Cardiac muscle cell (in vitro differentiated cells and primary cell): ENCODE measurements at regions not wholly inside any gene's neighbourhood (a gene's known extent, or its start where the extent isn't known, plus 50 kb on each side); places are given as distances from the start of the nearest gene placed in this dataset.

Experiments
- DNase-seq, 2 donors: peaks; one replicate each; pipeline versions ENCODE4 v3.0.0 to v3.0.0-alpha.2; 2010 to 2017; ENCODE audit warnings: low read depth in 1 of 2, low spot score in 1 of 2
- H3K27ac ChIP-seq: fragments of 200-600 bp; sonication (generic); 2 replicates; pipeline ENCODE4 v1.5.1; 2016
- H3K27me3 ChIP-seq: fragments of 200-600 bp; sonication (generic); 2 replicates; pipeline ENCODE4 v1.6.0; 2016; ENCODE audit warnings: control low read depth
- H3K36me3 ChIP-seq: fragments of 200-600 bp; sonication (generic); 2 replicates; pipeline ENCODE4 v1.5.1; 2016; ENCODE audit warnings: control low read depth
- H3K4me1 ChIP-seq: fragments of 200-600 bp; sonication (generic); 2 replicates; pipeline ENCODE4 v1.8.1; 2017; ENCODE audit warnings: low read depth, mild to moderate bottlenecking, mixed run types
- H3K4me3 ChIP-seq: fragments of 200-600 bp; sonication (generic); 2 replicates; pipeline ENCODE4 v1.5.1; 2016; ENCODE audit warnings: mild to moderate bottlenecking
- H3K9me3 ChIP-seq: fragments of 200-600 bp; sonication (generic); 2 replicates; pipeline ENCODE4 v1.5.1; 2017; ENCODE audit warnings: low read depth, mild to moderate bottlenecking, control low read depth
- TF ChIP-seq, protein P1 (sequence below): IDR thresholded peaks from 2 replicates; pipeline ENCODE4 v1.5.1; 2012; ENCODE audit warnings: low read depth, mild to moderate bottlenecking, low read length

DNA sequence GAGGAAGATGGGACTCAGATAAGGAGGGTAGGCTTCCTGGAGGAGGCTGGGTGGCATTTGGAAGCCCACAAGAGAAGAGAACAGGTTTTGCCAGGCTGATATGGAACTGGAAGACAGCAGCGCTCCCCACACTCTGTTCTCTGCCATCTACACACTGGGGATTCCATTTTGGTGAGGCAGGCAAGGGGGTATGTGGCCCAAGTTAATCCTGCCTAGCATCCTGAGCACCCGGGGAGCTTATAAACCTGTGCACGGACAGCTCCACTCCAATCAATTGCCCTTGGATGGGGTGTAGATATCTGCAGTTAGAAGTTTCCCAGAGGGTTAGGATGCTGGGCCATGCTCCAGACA lies 158.8 kb downstream of the MACROH2A1 start:
- DNase-seq = no peak
- H3K4me3 ChIP-seq = no peak overlapping the region
- H3K27ac ChIP-seq = no peak overlapping the region
- TF ChIP-seq, protein P1, sequence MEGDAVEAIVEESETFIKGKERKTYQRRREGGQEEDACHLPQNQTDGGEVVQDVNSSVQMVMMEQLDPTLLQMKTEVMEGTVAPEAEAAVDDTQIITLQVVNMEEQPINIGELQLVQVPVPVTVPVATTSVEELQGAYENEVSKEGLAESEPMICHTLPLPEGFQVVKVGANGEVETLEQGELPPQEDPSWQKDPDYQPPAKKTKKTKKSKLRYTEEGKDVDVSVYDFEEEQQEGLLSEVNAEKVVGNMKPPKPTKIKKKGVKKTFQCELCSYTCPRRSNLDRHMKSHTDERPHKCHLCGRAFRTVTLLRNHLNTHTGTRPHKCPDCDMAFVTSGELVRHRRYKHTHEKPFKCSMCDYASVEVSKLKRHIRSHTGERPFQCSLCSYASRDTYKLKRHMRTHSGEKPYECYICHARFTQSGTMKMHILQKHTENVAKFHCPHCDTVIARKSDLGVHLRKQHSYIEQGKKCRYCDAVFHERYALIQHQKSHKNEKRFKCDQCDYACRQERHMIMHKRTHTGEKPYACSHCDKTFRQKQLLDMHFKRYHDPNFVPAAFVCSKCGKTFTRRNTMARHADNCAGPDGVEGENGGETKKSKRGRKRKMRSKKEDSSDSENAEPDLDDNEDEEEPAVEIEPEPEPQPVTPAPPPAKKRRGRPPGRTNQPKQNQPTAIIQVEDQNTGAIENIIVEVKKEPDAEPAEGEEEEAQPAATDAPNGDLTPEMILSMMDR = no peak
- H3K9me3 ChIP-seq = no peaks in the 10 kb centered on the region
- H3K4me1 ChIP-seq = peaks cover 15% of the 10 kb centered on the region
- H3K36me3 ChIP-seq = no peaks in the 10 kb centered on the region
- H3K27me3 ChIP-seq = peaks cover 38% of the 10 kb centered on the region

DNA sequence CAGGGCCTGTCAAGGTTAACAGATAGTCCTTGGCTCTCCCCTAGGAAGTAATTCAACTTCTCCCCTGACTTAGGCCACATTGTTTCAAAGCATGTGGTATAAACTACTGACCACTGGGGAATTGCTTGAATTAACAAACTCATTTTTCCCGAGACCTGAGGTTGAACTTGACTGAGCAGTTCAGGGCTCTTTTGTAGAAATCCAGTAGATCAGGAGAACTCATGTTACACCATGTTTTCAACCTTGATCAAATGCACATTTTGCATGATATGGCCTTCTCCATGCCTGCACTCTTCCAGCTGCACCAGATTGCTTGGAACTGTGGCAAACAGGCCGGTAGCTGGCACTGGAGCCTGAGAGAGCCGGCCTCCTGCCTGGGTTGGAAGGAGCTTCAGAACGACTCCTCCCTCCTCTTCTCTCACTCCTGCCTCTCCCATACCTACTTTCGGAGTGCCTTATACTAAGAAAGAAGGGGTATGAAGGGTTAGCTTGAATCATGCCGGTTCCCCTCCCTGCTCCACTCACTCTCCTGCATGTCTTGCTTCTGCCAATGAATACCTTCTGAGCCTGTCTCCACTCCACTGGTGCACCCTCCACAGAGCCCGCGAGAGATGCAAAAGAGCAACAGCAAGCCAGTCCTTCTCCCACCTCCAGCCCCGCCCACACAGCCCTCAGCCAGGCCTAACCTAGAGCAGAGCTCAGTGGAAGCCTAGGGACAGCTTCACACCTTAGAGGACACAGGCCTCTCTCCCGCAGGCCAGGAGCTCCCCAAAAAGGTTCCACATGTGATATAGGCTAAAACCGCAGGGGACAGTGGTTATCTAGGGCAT lies 159.4 kb downstream of the MACROH2A1 start:
- Histone ChIP-seq H3K27me3 (peaks cover 44% of the 10 kb centered on the region), H3K4me3 (no peak overlapping the region), H3K36me3 (no peaks in the 10 kb centered on the region), H3K27ac (no peak overlapping the region), H3K4me1 (peaks cover 13% of the 10 kb centered on the region), H3K9me3 (no peaks in the 10 kb centered on the region)
- TF ChIP-seq, protein P1 = no peak
- no peak for DNase-seq

DNA sequence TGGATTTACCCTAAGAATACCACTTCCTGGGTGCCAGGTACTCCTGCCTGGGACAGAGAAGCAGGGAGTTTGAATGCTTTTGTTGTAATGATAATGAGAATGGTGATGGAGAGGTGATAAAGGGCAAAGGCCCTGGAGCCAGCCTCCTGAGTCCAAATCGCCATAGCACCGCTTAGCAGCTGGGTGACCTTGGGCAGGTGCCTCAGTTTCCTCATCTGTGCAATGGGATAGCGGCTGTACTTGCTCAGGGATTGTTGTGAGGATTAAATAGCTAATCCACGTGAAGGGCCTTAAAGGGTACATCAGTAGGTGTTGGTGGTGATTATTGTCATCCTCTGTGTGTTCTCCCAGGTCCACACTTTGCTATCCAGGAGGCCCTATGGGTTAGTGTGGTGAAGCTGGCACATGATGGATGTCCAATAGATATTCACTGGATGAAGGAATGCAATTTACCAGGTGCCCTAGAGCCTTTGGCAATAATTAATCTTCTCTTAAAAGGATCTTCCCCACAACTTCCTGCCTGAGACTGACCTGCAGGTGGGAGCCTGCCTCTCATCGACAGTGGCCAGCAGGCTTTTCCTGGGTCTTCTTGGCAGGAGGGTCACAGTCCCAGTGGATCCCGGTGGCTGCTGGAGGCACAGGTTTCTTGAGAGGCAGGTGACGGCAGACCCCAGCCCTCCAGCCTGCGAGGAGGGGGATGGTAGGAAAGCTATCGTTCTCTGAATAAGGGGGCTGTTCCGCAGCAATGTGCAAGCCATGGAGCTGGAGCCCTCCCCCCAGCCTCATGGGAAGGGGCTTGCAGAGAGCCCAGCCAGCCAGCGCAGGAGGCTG lies 160.2 kb downstream of the MACROH2A1 start:
- TF ChIP-seq, protein P1 = no peak
- Histone ChIP-seq H3K4me3 (no peak overlapping the region), H3K36me3 (no peaks in the 10 kb centered on the region), H3K4me1 (peaks cover 13% of the 10 kb centered on the region), H3K27me3 (peaks cover 52% of the 10 kb centered on the region), H3K27ac (no peak overlapping the region), H3K9me3 (no peaks in the 10 kb centered on the region)
- no peak for DNase-seq

DNA sequence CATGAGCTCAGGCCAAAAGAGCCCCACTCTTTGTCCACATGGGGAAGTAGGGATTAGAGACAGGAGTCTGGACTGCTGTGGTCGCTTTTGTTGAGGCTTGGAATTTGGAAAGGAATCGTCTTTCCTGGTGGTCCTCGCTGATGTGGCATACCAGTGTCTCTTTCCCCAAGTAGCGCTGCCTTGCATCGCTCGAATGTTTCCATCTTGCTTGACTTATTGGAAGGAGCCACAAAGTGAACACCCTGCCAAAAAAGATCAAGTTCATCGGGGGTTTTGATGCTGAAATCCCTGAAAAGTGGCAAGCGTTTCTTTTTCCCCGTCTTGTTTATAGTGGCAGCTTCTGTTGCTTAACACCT lies 161.3 kb downstream of the MACROH2A1 start:
- peaks cover 10% of the 10 kb centered on the region for H3K4me1 ChIP-seq
- H3K27ac ChIP-seq = no peak overlapping the region
- H3K9me3 ChIP-seq = no peaks in the 10 kb centered on the region
- no peaks in the 10 kb centered on the region for H3K36me3 ChIP-seq
- no peak overlapping the region for H3K4me3 ChIP-seq
- H3K27me3 ChIP-seq = peaks cover 63% of the 10 kb centered on the region
- TF ChIP-seq, protein P1 = no peak
- DNase-seq = no peak

DNA sequence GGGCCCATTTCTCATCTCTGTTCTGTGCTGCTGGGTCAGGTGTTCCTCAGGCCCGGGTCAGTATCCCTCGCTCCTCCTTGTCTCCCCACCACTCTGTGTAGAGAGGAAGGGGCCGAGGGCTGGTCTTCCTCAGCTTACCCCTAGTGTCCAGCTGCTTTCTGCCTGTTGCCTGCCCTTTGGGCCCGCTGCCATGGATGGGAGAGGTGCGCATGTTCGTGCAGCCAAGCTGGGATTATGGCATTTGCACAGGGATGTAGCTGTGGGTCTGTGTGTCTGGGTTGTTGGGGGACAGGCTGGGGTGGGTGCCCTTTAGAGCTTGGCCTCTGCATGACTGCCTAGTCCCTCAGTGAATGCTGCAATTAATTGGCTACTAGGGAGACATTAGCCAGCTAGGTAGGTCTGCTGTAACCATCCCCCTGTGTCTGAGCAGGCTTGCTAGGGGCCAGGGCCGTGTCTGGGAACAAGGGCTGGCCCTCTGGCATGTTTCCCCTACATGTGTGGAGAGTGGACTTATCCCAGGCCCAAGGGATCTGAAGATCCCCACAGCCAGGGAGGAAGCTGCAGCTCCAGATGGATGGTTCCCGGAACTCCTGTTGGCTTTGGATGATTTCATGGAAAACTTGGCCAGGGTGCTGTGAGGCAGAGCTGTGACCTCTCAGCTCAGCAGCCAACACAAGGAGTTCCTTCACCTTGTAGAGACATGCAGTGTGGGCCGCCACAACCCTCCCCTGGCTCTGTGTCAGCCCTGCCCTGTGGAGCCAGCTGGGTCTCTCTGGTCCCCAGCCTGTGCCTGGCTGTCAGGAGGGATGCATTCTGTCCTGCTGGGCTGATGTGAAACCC lies 161.9 kb downstream of the MACROH2A1 start:
- H3K9me3 ChIP-seq = no peaks in the 10 kb centered on the region
- TF ChIP-seq, protein P1 = no peak
- no peaks in the 10 kb centered on the region for H3K36me3 ChIP-seq
- H3K4me1 ChIP-seq = peaks cover 4% of the 10 kb centered on the region
- H3K27me3 ChIP-seq = peaks cover 63% of the 10 kb centered on the region
- H3K4me3 ChIP-seq = no peak overlapping the region
- H3K27ac ChIP-seq = no peak overlapping the region
- DNase-seq = no peak
